Retina (tissue), 1 donor: ENCODE measurements at regions not wholly inside any gene's neighbourhood (a gene's known extent, or its start where the extent isn't known, plus 50 kb on each side); places are given as distances from the start of the nearest gene placed in this dataset.
A peak's percentile ranks its signal among the peaks of the same experiment; 100 is the strongest.
"Not testable (repeated sequence)": the region's sequence is repeated elsewhere in the genome, so short reads cannot be mapped to it uniquely, and the experiment has no call there.

Experiments used
- DNase-seq: peaks from one replicate; pipeline ENCODE4 v3.0.0-alpha.2; 2016

- no peak for DNase-seq
Observed at GRCh38 chr5:102617191-102618187, 118.7 kb upstream of the SLCO6A1 start.

GRCh38 chr5:102622262-102622661, 123.5 kb upstream of the SLCO6A1 start:
- peak; percentile 6 for DNase-seq

GRCh38 chr5:102623329-102624065, 124.7 kb upstream of the SLCO6A1 start:
- DNase-seq: peak; percentile 9

GRCh38 chr5:102624405-102624804, 125.6 kb upstream of the SLCO6A1 start:
- peak; percentile 39 for DNase-seq

GRCh38 chr5:102625468-102625867, 126.7 kb upstream of the SLCO6A1 start:
- DNase-seq: no peak

GRCh38 chr5:102625928-102626327, 127.1 kb upstream of the SLCO6A1 start:
- no peak for DNase-seq

GRCh38 chr5:102627315-102627714, 127.8 kb upstream of the PAM start:
- DNase-seq: no peak

GRCh38 chr5:102628441-102629175, 126.5 kb upstream of the PAM start:
- no peak for DNase-seq

- DNase-seq: no peak
Observed at GRCh38 chr5:102629827-102630605, 125.1 kb upstream of the PAM start.

GRCh38 chr5:102635399-102635798, 119.7 kb upstream of the PAM start:
- not testable (repeated sequence) for DNase-seq

GRCh38 chr5:102638316-102638715, 116.8 kb upstream of the PAM start:
- DNase-seq: no peak

GRCh38 chr5:102638912-102639652, 116.0 kb upstream of the PAM start:
- no peak for DNase-seq

GRCh38 chr5:102649731-102650130, 105.4 kb upstream of the PAM start:
- DNase-seq: no peak

GRCh38 chr5:102651466-102651865, 103.6 kb upstream of the PAM start:
- no peak for DNase-seq

- DNase-seq: no peak
Observed at GRCh38 chr5:102654559-102655349, 100.4 kb upstream of the PAM start.

- DNase-seq: no peak
Observed at GRCh38 chr5:102659151-102659550, 96.0 kb upstream of the PAM start.

- no peak for DNase-seq
Observed at GRCh38 chr5:102660111-102660510, 95.0 kb upstream of the PAM start.

- no peak for DNase-seq
Observed at GRCh38 chr5:102663749-102664530, 91.2 kb upstream of the PAM start.

GRCh38 chr5:102664616-102665335, 90.3 kb upstream of the PAM start:
- DNase-seq: peak; percentile 57
